Peyer's patch (tissue), 4 donors: ENCODE measurements at regions not wholly inside any gene's neighbourhood (a gene's known extent, or its start where the extent isn't known, plus 50 kb on each side); places are given as distances from the start of the nearest gene placed in this dataset.

Experiments
- DNase-seq, 3 donors: peaks; one replicate each; pipeline ENCODE4 v3.0.0-alpha.2; 2017 to 2019
- H3K27ac ChIP-seq, 4 donors: fragments of 200-600 bp; sonication (generic); one replicate each; pipeline ENCODE4 v1.5.1; 2016 to 2019
- H3K27me3 ChIP-seq, 2 donors: fragments of 200-600 bp; sonication (generic); one replicate each; pipeline ENCODE4 v1.5.1; 2019
- H3K36me3 ChIP-seq, 3 donors: fragments of 200-600 bp; sonication (generic); one replicate each; pipeline ENCODE4 v1.5.1; 2016 to 2019
- H3K4me1 ChIP-seq, 4 donors: fragments of 200-600 bp; sonication (generic); one replicate each; pipeline ENCODE4 v1.5.1; 2016 to 2019
- H3K4me3 ChIP-seq, 4 donors: fragments of 200-600 bp; sonication (generic); 1 replicate in 3 of 4; 2 replicates in 1 of 4; pipeline ENCODE4 v1.5.1; 2016 to 2019; ENCODE audit warnings: mild to moderate bottlenecking in 1 of 4
- H3K9me3 ChIP-seq, 4 donors: fragments of 200-600 bp; sonication (generic); one replicate each; pipeline ENCODE4 v1.5.1; 2016 to 2019; ENCODE audit warnings: mild to moderate bottlenecking in 1 of 4
- CTCF ChIP-seq, 6 experiments: fragments of 450-650 bp in 4 of 6; fragments of 200-600 bp in 2 of 6; sonication (generic) in 1 of 6; IDR thresholded peaks; one replicate each; pipeline ENCODE4 v1.5.1; 2017 to 2019; ENCODE audit warnings: antibody characterized with exemption in 6 of 6, mild to moderate bottlenecking in 3 of 6, moderate library complexity in 1 of 6
- POLR2A ChIP-seq, 2 donors: fragments of 450-650 bp; IDR thresholded peaks; one replicate each; pipeline ENCODE4 v1.5.1; 2017; ENCODE audit warnings: antibody characterized with exemption in 2 of 2, mild to moderate bottlenecking in 2 of 2, moderate library complexity in 2 of 2

- Histone ChIP-seq H3K4me3 (no peak overlapping the region), H3K36me3 (no peaks in the 10 kb centered on the region), H3K27me3 (no peaks in the 10 kb centered on the region), H3K9me3 (no peaks in the 10 kb centered on the region), H3K4me1 (no peaks in the 10 kb centered on the region), H3K27ac (no peak overlapping the region)
- no peak for DNase-seq
- TF ChIP-seq CTCF (IDR thresholded peaks at IDR 0.05) (no peak), POLR2A (IDR thresholded peaks at IDR 0.05) (no peak)
These were observed 731.7 kb downstream of the SQOR start for GRCh38 chr15:46366360-46367007.

GRCh38 chr15:46383978-46384377 is 749.1 kb downstream of the SQOR start:
- H3K27me3 ChIP-seq: no peaks in the 10 kb centered on the region

GRCh38 chr15:46386356-46386755 is 751.5 kb downstream of the SQOR start:
- Histone ChIP-seq H3K27me3 (no peaks in the 10 kb centered on the region), H3K27ac (no peak overlapping the region), H3K4me1 (no peaks in the 10 kb centered on the region), H3K4me3 (no peak overlapping the region), H3K36me3 (no peaks in the 10 kb centered on the region), H3K9me3 (no peaks in the 10 kb centered on the region)
- no peak for DNase-seq
- TF ChIP-seq POLR2A (IDR thresholded peaks at IDR 0.05) (no peak), CTCF (IDR thresholded peaks at IDR 0.05) (no peak)

More at GRCh38 chr15:46383978-46384377, 749.1 kb downstream of the SQOR start:
- DNase-seq: no peak
- H3K36me3 ChIP-seq: no peaks in the 10 kb centered on the region
- no peak overlapping the region for H3K4me3 ChIP-seq
- H3K4me1 ChIP-seq: no peaks in the 10 kb centered on the region
- no peaks in the 10 kb centered on the region for H3K9me3 ChIP-seq
- no peak overlapping the region for H3K27ac ChIP-seq
- TF ChIP-seq CTCF (IDR thresholded peaks at IDR 0.05): no peak
- no peak for TF ChIP-seq POLR2A (IDR thresholded peaks at IDR 0.05)

GRCh38 chr15:46389739-46390138 is 754.9 kb downstream of the SQOR start:
- DNase-seq: no peak
- H3K27me3 ChIP-seq: no peaks in the 10 kb centered on the region
- TF ChIP-seq POLR2A (IDR thresholded peaks at IDR 0.05) (no peak), CTCF (IDR thresholded peaks at IDR 0.05) (no peak)
- no peaks in the 10 kb centered on the region for H3K4me1 ChIP-seq
- no peak overlapping the region for H3K4me3 ChIP-seq
- no peaks in the 10 kb centered on the region for H3K9me3 ChIP-seq
- no peaks in the 10 kb centered on the region for H3K36me3 ChIP-seq
- no peak overlapping the region for H3K27ac ChIP-seq

- no peaks in the 10 kb centered on the region for H3K9me3 ChIP-seq
- TF ChIP-seq CTCF (IDR thresholded peaks at IDR 0.05): no peak
- no peak for TF ChIP-seq POLR2A (IDR thresholded peaks at IDR 0.05)
- no peak overlapping the region for H3K27ac ChIP-seq
- no peaks in the 10 kb centered on the region for H3K27me3 ChIP-seq
- no peak for DNase-seq
- H3K36me3 ChIP-seq: no peaks in the 10 kb centered on the region
- no peaks in the 10 kb centered on the region for H3K4me1 ChIP-seq
- H3K4me3 ChIP-seq: no peak overlapping the region
These were observed 759.6 kb downstream of the SQOR start for GRCh38 chr15:46394463-46394862.

GRCh38 chr15:46408312-46408711 is 773.5 kb downstream of the SQOR start:
- Histone ChIP-seq H3K4me3 (no peak overlapping the region), H3K4me1 (no peaks in the 10 kb centered on the region), H3K27ac (no peak overlapping the region), H3K27me3 (no peaks in the 10 kb centered on the region), H3K36me3 (no peaks in the 10 kb centered on the region), H3K9me3 (no peaks in the 10 kb centered on the region)
- no peak for DNase-seq
- TF ChIP-seq CTCF (IDR thresholded peaks at IDR 0.05): no peak
- no peak for TF ChIP-seq POLR2A (IDR thresholded peaks at IDR 0.05)
